Skeletal muscle satellite cell (primary cell): ENCODE measurements at regions not wholly inside any gene's neighbourhood (a gene's known extent, or its start where the extent isn't known, plus 50 kb on each side); places are given as distances from the start of the nearest gene placed in this dataset.
"Not testable (repeated sequence)": the region's sequence is repeated elsewhere in the genome, so short reads cannot be mapped to it uniquely, and the experiment has no call there.

Experiments used
- H3K27me3 ChIP-seq: 2 replicates; pipeline ENCODE4 v1.7.0; 2013; ENCODE audit warnings: low read length; ENCODE audit not compliant: control insufficient read depth, insufficient read depth
- H3K36me3 ChIP-seq: 2 replicates; pipeline ENCODE4 v1.7.0; 2013; ENCODE audit warnings: mild to moderate bottlenecking, control low read depth, low read length; ENCODE audit not compliant: insufficient read depth
- H3K4me1 ChIP-seq: 2 replicates; pipeline ENCODE4 v1.7.0; 2013; ENCODE audit warnings: low read length; ENCODE audit not compliant: control insufficient read depth, insufficient read depth
- H3K4me2 ChIP-seq: 2 replicates; pipeline ENCODE4 v1.7.0; 2013; ENCODE audit warnings: mild to moderate bottlenecking, low read length
- H3K4me3 ChIP-seq: 2 replicates; pipeline ENCODE4 v1.7.0; 2013; ENCODE audit warnings: low read length
- H3K9ac ChIP-seq: 2 replicates; pipeline ENCODE4 v1.7.0; 2013; ENCODE audit warnings: mild to moderate bottlenecking, low read depth, low read length, moderate library complexity
- H3K9me3 ChIP-seq: replicated peaks from 2 replicates; pipeline ENCODE4 v1.7.0; 2013; ENCODE audit warnings: mild to moderate bottlenecking, control low read depth, low read length

DNA sequence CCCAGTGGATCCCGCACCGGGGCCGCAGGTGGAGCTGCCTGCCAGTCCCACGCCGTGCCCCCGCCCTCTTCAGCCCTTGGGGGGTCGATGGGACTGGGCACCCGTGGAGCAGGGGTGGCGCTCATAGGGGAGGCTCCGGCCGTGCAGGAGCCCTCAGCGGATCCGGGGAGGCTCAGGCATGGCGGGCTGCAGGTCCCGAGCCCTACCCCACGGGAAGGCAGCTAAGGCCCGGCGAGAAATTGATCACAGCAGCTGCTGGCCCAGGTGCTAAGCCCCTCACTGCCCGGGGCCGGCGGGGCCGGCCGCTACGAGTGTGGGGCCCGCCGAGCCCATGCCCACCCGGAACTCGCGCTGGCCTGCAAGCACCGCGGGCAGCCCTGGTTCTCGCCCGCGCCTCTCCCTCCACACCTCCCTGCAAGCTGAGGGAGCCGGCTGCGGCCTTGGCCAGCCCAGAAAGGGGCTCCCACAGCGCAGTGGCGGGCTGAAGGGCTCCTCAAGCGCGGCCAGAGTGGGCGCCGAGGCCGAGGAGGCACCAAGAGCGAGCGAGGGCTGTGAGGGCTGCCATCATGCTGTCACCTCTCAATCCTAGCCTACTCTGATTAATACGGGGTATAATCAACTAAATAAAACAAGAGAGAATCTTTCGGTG lies 56.5 kb upstream of the ABHD2 start:
- not testable (repeated sequence) for H3K9ac ChIP-seq

DNA sequence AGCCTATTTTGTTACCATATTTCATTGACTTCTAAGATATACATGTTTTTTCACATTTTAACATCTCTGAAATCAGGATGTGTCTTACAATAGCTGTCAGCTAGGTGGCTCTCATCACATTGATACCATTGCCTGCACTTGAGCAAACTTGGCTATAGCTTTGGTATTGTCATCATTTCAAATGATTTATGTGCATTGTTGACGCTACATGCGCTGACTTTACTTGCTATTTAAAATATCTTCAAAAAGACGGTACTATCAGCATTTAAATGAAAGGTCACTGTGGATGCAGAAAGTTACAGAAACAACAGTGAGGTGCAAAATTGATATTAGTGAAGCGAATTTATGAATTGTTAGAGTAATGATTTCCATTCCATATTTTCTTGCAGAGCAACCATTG lies 54.0 kb upstream of the ABHD2 start:
- Histone ChIP-seq H3K9me3 (no peaks in the 10 kb centered on the region), H3K27me3 (peaks cover 26% of the 10 kb centered on the region), H3K4me1 (no peaks in the 10 kb centered on the region), H3K9ac (no peak overlapping the region), H3K36me3 (no peaks in the 10 kb centered on the region), H3K4me3 (no peak overlapping the region), H3K4me2 (no peak overlapping the region)

More for the DNA sequence above, 56.5 kb upstream of the ABHD2 start:
- not testable (repeated sequence) for H3K4me1 ChIP-seq, H3K4me3 ChIP-seq, H3K9me3 ChIP-seq, H3K4me2 ChIP-seq, H3K36me3 ChIP-seq
- H3K27me3 ChIP-seq, result peaks cover 13% of the 10 kb centered on the region

- Histone ChIP-seq H3K9me3 (no peaks in the 10 kb centered on the region), H3K4me3 (no peak overlapping the region), H3K27me3 (peaks cover 26% of the 10 kb centered on the region), H3K9ac (no peak overlapping the region), H3K4me2 (no peak overlapping the region), H3K36me3 (no peaks in the 10 kb centered on the region), H3K4me1 (no peaks in the 10 kb centered on the region)
Measured at GRCh38 chr15:89035150-89035549, 53.1 kb upstream of the ABHD2 start.

DNA sequence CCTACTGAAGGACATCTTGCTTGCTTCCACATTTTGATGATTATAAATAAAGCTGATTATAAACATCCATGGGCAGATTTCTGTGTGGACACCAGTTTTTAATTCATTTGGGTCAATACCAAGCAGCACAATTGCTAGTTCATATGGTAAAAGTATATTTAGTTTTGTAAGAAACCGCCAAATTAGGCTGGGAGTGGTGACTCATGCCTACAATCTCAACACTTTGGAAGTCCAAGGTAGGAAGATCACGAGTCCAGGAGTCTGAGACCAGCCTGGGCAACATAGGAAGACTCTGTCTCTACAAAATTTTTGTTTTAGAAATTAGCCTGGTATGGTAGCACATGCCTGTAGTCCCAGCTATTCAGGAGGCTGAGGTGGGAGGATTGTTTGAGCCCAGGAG lies 52.6 kb upstream of the ABHD2 start:
- Histone ChIP-seq H3K9ac (no peak overlapping the region), H3K4me2 (no peak overlapping the region), H3K27me3 (peaks cover 26% of the 10 kb centered on the region), H3K4me1 (no peaks in the 10 kb centered on the region), H3K9me3 (no peaks in the 10 kb centered on the region), H3K36me3 (no peaks in the 10 kb centered on the region), H3K4me3 (no peak overlapping the region)

DNA sequence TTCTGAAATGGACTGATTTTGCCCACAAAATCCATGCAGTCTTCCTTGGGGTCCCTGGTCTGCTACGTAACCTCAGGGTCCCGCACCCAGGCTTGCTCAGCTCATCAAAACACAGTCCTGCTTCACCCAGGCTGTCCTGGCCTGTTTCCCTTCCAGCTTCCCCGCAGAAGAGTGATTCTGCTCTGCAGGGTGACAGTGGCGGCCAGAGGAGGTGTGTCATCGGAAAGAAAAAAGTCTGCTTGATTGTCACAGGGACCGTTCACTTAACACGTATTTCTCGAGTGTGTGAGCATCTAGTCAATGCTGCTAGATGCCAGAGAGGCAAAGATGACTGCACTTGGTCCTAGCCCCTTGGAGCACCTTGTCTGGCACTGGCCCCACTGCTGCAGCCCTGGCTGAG lies 50.1 kb upstream of the ABHD2 start:
- H3K4me1 ChIP-seq, result peaks cover 4% of the 10 kb centered on the region
- H3K27me3 ChIP-seq, result peaks cover 26% of the 10 kb centered on the region
- no peak overlapping the region for H3K4me2 ChIP-seq
- no peak overlapping the region for H3K9ac ChIP-seq
- no peaks in the 10 kb centered on the region for H3K9me3 ChIP-seq
- no peaks in the 10 kb centered on the region for H3K36me3 ChIP-seq
- no peak overlapping the region for H3K4me3 ChIP-seq
